Adrenal gland (tissue), 9 donors: ENCODE measurements at regions not wholly inside any gene's neighbourhood (a gene's known extent, or its start where the extent isn't known, plus 50 kb on each side); places are given as distances from the start of the nearest gene placed in this dataset.

Experiments
- DNase-seq, 7 donors: peaks; one replicate each; pipeline ENCODE4 v3.0.0-alpha.2; 2019 to 2020
- H3K27ac ChIP-seq, 5 donors: fragments of 200-600 bp; sonication (generic) in 4 of 5; 1 replicate in 3 of 5; 2 replicates in 2 of 5; pipeline versions ENCODE4 v1.5.1 to v1.8.0; 2016 to 2020; ENCODE audit warnings: mild to moderate bottlenecking in 1 of 5
- H3K27me3 ChIP-seq: fragments of 200-600 bp; 2 replicates; pipeline ENCODE4 v1.8.0; 2021
- H3K36me3 ChIP-seq, 2 donors: fragments of 200-600 bp; replicated peaks in 1 of 2; 1 replicate in 1 of 2; 2 replicates in 1 of 2; pipeline versions ENCODE4 v1.5.1 to v1.8.0; 2018 to 2022
- H3K4me1 ChIP-seq, 2 donors: fragments of 200-600 bp; replicated peaks in 1 of 2; 1 replicate in 1 of 2; 2 replicates in 1 of 2; pipeline versions ENCODE4 v1.5.1 to v1.8.0; 2018 to 2021
- H3K4me3 ChIP-seq, 4 donors: fragments of 200-600 bp; sonication (generic) in 3 of 4; one replicate each; pipeline ENCODE4 v1.5.1; 2016 to 2018
- H3K9me3 ChIP-seq, 3 donors: fragments of 200-600 bp; sonication (generic) in 1 of 3; replicated peaks in 1 of 3; 1 replicate in 2 of 3; 2 replicates in 1 of 3; pipeline versions ENCODE4 v1.5.1 to v1.8.0; 2016 to 2021
- CTCF ChIP-seq, 6 experiments: fragments of 450-650 bp in 4 of 6; fragments of 200-600 bp in 2 of 6; sonication (generic) in 1 of 6; IDR thresholded peaks; 1 replicate in 5 of 6; 2 replicates in 1 of 6; pipeline versions ENCODE4 v1.5.1 to v1.8.0; 2016 to 2021; ENCODE audit warnings: antibody characterized with exemption in 6 of 6, mild to moderate bottlenecking in 2 of 6, moderate library complexity in 1 of 6
- POLR2A ChIP-seq, 2 donors: fragments of 450-650 bp; IDR thresholded peaks; one replicate each; pipeline ENCODE4 v1.6.1; 2017; ENCODE audit warnings: antibody characterized with exemption in 2 of 2, mild to moderate bottlenecking in 2 of 2, moderate library complexity in 1 of 2
- WGBS, 4 donors: extraction: QIAGEN DNeasy Blood & Tissue Kit in 2 of 4; methylation state at CpG; one replicate each; pipeline versions ENCODE4 v1.1.5 to v1.1.7; 2013 to 2017; 5-methylcytosine and 5-hydroxymethylcytosine counted together
- intact Hi-C, 2 donors: fragments of 100-400 bp; cut with DNase I; formaldehyde crosslinking; loops; one replicate each; pipeline versions ENCODE4 v1.14.1 to v1.15.0; 2022 to 2023
- donor health status: healthy with polysubstance abuse.
- donor health status: Bipolar disorder and iron deficiency.
- donor health status: DM: yes; HTN: yes; CAD: no.
- donor health status: DM: no; HTN: no; CAD: no.
- donor health status: DM: no; HTN: no; CAD: no.

GRCh38 chr18:47427923-47428637 lies 176.6 kb upstream of the SKOR2 start:
- Histone ChIP-seq H3K36me3 (no peaks in the 10 kb centered on the region), H3K4me3 (no peak overlapping the region), H3K4me1 (no peaks in the 10 kb centered on the region), H3K9me3 (no peaks in the 10 kb centered on the region), H3K27ac (no peak overlapping the region), H3K27me3 (no peaks in the 10 kb centered on the region)
- DNase-seq = no peak
- WGBS, 4 donors = 66 to 74% (median 72%) methylated on average over 10 of the region's 10 CpGs
- intact Hi-C loops = no loop called here
- TF ChIP-seq POLR2A (IDR thresholded peaks at IDR 0.05) (no peak), CTCF (IDR thresholded peaks at IDR 0.05) (no peak)

GRCh38 chr18:47427072-47427471 lies 175.6 kb upstream of the SKOR2 start:
- H3K27me3 ChIP-seq = no peaks in the 10 kb centered on the region
- no peak overlapping the region for H3K27ac ChIP-seq
- intact Hi-C loops = no loop called here
- no peak for TF ChIP-seq CTCF (IDR thresholded peaks at IDR 0.05)
- no peak for TF ChIP-seq POLR2A (IDR thresholded peaks at IDR 0.05)
- DNase-seq = no peak
- H3K4me3 ChIP-seq = no peak overlapping the region
- no peaks in the 10 kb centered on the region for H3K4me1 ChIP-seq
- no peaks in the 10 kb centered on the region for H3K36me3 ChIP-seq
- no peaks in the 10 kb centered on the region for H3K9me3 ChIP-seq

GRCh38 chr18:47425365-47425764 lies 173.9 kb upstream of the SKOR2 start:
- no peaks in the 10 kb centered on the region for H3K27me3 ChIP-seq
- H3K36me3 ChIP-seq = no peaks in the 10 kb centered on the region
- TF ChIP-seq CTCF (IDR thresholded peaks at IDR 0.05) (no peak), POLR2A (IDR thresholded peaks at IDR 0.05) (no peak)
- H3K27ac ChIP-seq = no peak overlapping the region
- intact Hi-C loops = no loop called here
- no peak overlapping the region for H3K4me3 ChIP-seq
- no peaks in the 10 kb centered on the region for H3K9me3 ChIP-seq
- DNase-seq = no peak
- H3K4me1 ChIP-seq = no peaks in the 10 kb centered on the region
- 81 to 87% (median 84%) methylated on average over 7 of the region's 7 CpGs for WGBS, 4 donors

- Histone ChIP-seq H3K27me3 (peaks cover 1% of the 10 kb centered on the region), H3K4me1 (no peaks in the 10 kb centered on the region), H3K36me3 (no peaks in the 10 kb centered on the region), H3K27ac (no peak overlapping the region), H3K4me3 (no peak overlapping the region), H3K9me3 (no peaks in the 10 kb centered on the region)
- TF ChIP-seq POLR2A (IDR thresholded peaks at IDR 0.05) (no peak), CTCF (IDR thresholded peaks at IDR 0.05) (no peak)
- intact Hi-C loops = no loop called here
- DNase-seq = peak in 1 of 7 donors; percentile 5
- 61 to 73% (median 63%) methylated on average over 6 of the region's 6 CpGs for WGBS, 4 donors
Observed at GRCh38 chr18:47422524-47422923, 171.1 kb upstream of the SKOR2 start.
